ENCODE measurements at regions not wholly inside any gene's neighbourhood (a gene's known extent, or its start where the extent isn't known, plus 50 kb on each side); places are given as distances from the start of the nearest gene placed in this dataset.

DNA sequence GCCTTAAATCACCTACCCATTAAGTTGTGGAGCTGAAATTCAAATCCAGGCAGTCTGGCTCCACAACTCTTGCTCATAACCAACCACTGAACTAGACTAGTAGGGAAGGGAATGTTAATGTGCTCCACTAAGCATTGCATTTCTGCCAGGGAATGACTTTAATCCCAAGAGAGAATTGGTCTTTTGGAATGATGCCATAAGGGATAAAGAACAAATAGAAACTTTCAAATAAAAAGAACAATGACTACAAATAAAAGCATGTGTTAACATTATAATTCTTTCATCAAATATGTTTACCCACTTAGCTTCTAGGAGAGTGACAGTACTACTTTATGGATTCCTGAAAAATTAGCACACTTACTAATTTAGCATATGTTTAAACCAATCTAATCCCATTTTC lies 905.9 kb downstream of the CENPC start:
- H3K27me3 ChIP-seq (ENCODE audit: control insufficient read depth in 1 of 2, insufficient read depth in 2 of 2, low read length in 2 of 2) = no peaks in the 10 kb centered on the region
- no TSS peak for BruUV-seq (replicated peaks)
- ATAC-seq = no peak
- no peaks in the 10 kb centered on the region for H3K4me1 ChIP-seq (ENCODE audit: insufficient read depth, low read length)
- no peak for FAIRE-seq
- TF ChIP-seq HNF4A (CRISPR knock-in tag; IDR thresholded peaks at IDR 0.05) (no peak), PTBP1 (IDR thresholded peaks at IDR 0.05; ENCODE audit: low read depth, low read length, poor library complexity, severe bottlenecking) (no peak)
- no peaks in the 10 kb centered on the region for H3K79me2 ChIP-seq (ENCODE audit: insufficient read depth, low read length)
- H3K4me3 ChIP-seq (replicated peaks in 1 of 3; ENCODE audit: insufficient read depth in 1 of 3, low read depth in 2 of 3, low read length in 3 of 3) = no peak overlapping the region
- no peaks in the 10 kb centered on the region for H3K9me3 ChIP-seq (ENCODE audit: low read length)
- ChIA-PET POLR2A (no interaction called here), CTCF (ENCODE audit: low intra/inter-chr PET ratio, low total read pairs) (no interaction called here)
- no peak overlapping the region for H3K4me2 ChIP-seq (ENCODE audit: low read depth, low read length)
- in situ Hi-C loops (cut with HindIII; ENCODE audit: extremely low pct_ligation_motif_present, low pct_unique_long_range_greater_than_20kb) (no loop called here), intact Hi-C loops (cut with micrococcal nuclease; ENCODE audit: unreplicated experiment) (no loop called here)
- H3K27ac ChIP-seq (ENCODE audit: extremely low read length, insufficient read depth, low read length) = no peak overlapping the region
- H2AFZ ChIP-seq (ENCODE audit: low read length) = no peak overlapping the region
- H3K36me3 ChIP-seq (replicated peaks in 1 of 2; ENCODE audit: control insufficient read depth in 1 of 2, insufficient read depth in 2 of 2, low read length in 2 of 2) = no peaks in the 10 kb centered on the region
- H4K20me1 ChIP-seq (ENCODE audit: insufficient read depth, low read length) = no peaks in the 10 kb centered on the region
- DNase-seq (ENCODE audit: low spot score) = no peak
- no peak overlapping the region for H3K9ac ChIP-seq (ENCODE audit: insufficient read depth, low read depth, low read length)

DNA sequence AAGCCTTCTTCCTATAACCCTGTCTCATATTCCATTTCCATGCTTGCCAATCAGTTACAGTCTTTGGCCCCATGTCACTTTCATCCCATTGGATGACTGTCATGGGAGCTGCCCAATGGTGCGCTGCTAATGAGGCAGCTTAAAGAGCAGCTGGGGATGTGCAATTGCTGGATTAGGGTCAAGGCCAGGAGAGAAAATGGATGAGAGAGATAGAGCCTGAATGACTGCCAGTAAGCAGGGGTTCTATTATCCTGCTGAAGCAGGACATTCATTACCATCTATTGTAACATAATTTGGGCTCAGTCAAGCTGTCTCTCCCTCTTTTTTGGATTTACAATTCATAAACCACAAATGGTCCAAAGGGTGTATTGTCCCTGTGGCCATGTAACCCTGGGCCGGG lies 909.0 kb downstream of the CENPC start:
- no TSS peak for BruUV-seq (replicated peaks)
- Histone ChIP-seq H3K9ac (ENCODE audit: insufficient read depth, low read depth, low read length) (no peak overlapping the region), H2AFZ (ENCODE audit: low read length) (no peak overlapping the region), H3K4me1 (ENCODE audit: insufficient read depth, low read length) (no peaks in the 10 kb centered on the region), H3K27ac (ENCODE audit: extremely low read length, insufficient read depth, low read length) (no peak overlapping the region), H3K27me3 (ENCODE audit: control insufficient read depth in 1 of 2, insufficient read depth in 2 of 2, low read length in 2 of 2) (no peaks in the 10 kb centered on the region), H3K4me3 (replicated peaks in 1 of 3; ENCODE audit: insufficient read depth in 1 of 3, low read depth in 2 of 3, low read length in 3 of 3) (no peak overlapping the region), H3K36me3 (replicated peaks in 1 of 2; ENCODE audit: control insufficient read depth in 1 of 2, insufficient read depth in 2 of 2, low read length in 2 of 2) (no peaks in the 10 kb centered on the region), H3K9me3 (ENCODE audit: low read length) (no peaks in the 10 kb centered on the region), H3K79me2 (ENCODE audit: insufficient read depth, low read length) (no peaks in the 10 kb centered on the region), H3K4me2 (ENCODE audit: low read depth, low read length) (no peak overlapping the region), H4K20me1 (ENCODE audit: insufficient read depth, low read length) (no peaks in the 10 kb centered on the region)
- in situ Hi-C loops (cut with HindIII; ENCODE audit: extremely low pct_ligation_motif_present, low pct_unique_long_range_greater_than_20kb) (no loop called here), intact Hi-C loops (cut with micrococcal nuclease; ENCODE audit: unreplicated experiment) (no loop called here)
- DNase-seq (ENCODE audit: low spot score) = no peak
- ChIA-PET POLR2A (no interaction called here), CTCF (ENCODE audit: low intra/inter-chr PET ratio, low total read pairs) (no interaction called here)
- FAIRE-seq = no peak
- WGBS (ENCODE audit: low lambda C conversion rate) = 0% methylated on average over 2 of the region's 2 CpGs
- no peak for ATAC-seq
- TF ChIP-seq ZNF772 (CRISPR knock-in tag; IDR thresholded peaks at IDR 0.05) = no peak
- TF ChIP-seq HOXD1 (CRISPR knock-in tag; IDR thresholded peaks at IDR 0.05) = no peak
- TF ChIP-seq, protein P1, sequence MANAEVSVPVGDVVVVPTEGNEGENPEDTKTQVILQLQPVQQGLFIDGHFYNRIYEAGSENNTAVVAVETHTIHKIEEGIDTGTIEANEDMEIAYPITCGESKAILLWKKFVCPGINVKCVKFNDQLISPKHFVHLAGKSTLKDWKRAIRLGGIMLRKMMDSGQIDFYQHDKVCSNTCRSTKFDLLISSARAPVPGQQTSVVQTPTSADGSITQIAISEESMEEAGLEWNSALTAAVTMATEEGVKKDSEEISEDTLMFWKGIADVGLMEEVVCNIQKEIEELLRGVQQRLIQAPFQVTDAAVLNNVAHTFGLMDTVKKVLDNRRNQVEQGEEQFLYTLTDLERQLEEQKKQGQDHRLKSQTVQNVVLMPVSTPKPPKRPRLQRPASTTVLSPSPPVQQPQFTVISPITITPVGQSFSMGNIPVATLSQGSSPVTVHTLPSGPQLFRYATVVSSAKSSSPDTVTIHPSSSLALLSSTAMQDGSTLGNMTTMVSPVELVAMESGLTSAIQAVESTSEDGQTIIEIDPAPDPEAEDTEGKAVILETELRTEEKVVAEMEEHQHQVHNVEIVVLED (CRISPR knock-in tag; IDR thresholded peaks at IDR 0.05; ENCODE audit: borderline replicate concordance) = no peak
- TF ChIP-seq ZNF282 (IDR thresholded peaks at IDR 0.05; ENCODE audit: partially characterized antibody) = no peak
- TF ChIP-seq JUND (CRISPR knock-in tag; IDR thresholded peaks at IDR 0.05) = no peak
- no peak for TF ChIP-seq GATAD2A (CRISPR knock-in tag; IDR thresholded peaks at IDR 0.05)
- TF ChIP-seq, protein P2, sequence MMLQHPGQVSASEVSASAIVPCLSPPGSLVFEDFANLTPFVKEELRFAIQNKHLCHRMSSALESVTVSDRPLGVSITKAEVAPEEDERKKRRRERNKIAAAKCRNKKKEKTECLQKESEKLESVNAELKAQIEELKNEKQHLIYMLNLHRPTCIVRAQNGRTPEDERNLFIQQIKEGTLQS (CRISPR knock-in tag; IDR thresholded peaks at IDR 0.05) = no peak
- TF ChIP-seq, protein P3, sequence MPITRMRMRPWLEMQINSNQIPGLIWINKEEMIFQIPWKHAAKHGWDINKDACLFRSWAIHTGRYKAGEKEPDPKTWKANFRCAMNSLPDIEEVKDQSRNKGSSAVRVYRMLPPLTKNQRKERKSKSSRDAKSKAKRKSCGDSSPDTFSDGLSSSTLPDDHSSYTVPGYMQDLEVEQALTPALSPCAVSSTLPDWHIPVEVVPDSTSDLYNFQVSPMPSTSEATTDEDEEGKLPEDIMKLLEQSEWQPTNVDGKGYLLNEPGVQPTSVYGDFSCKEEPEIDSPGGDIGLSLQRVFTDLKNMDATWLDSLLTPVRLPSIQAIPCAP (CRISPR knock-in tag; IDR thresholded peaks at IDR 0.05; ENCODE audit: low read depth) = no peak
- no peak for TF ChIP-seq ZNF34 (CRISPR knock-in tag; IDR thresholded peaks at IDR 0.05; ENCODE audit: borderline replicate concordance)
- no peak for TF ChIP-seq HNF4G (IDR thresholded peaks at IDR 0.05; ENCODE audit: borderline replicate concordance, low read depth, low read length)
- no peak for TF ChIP-seq HNF4G (CRISPR knock-in tag; IDR thresholded peaks at IDR 0.05; ENCODE audit: borderline replicate concordance, low read depth)
- no peak for TF ChIP-seq ATF1 (CRISPR knock-in tag; IDR thresholded peaks at IDR 0.05)
- no peak for TF ChIP-seq AHR (CRISPR knock-in tag; IDR thresholded peaks at IDR 0.05)
- TF ChIP-seq ZBTB21 (CRISPR knock-in tag; IDR thresholded peaks at IDR 0.05) = no peak
- TF ChIP-seq TCF7L2 (IDR thresholded peaks at IDR 0.05; ENCODE audit: low read depth, low read length) = no peak
- TF ChIP-seq, protein P4, sequence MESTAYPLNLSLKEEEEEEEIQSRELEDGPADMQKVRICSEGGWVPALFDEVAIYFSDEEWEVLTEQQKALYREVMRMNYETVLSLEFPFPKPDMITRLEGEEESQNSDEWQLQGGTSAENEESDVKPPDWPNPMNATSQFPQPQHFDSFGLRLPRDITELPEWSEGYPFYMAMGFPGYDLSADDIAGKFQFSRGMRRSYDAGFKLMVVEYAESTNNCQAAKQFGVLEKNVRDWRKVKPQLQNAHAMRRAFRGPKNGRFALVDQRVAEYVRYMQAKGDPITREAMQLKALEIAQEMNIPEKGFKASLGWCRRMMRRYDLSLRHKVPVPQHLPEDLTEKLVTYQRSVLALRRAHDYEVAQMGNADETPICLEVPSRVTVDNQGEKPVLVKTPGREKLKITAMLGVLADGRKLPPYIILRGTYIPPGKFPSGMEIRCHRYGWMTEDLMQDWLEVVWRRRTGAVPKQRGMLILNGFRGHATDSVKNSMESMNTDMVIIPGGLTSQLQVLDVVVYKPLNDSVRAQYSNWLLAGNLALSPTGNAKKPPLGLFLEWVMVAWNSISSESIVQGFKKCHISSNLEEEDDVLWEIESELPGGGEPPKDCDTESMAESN (CRISPR knock-in tag; conservative IDR thresholded peaks at IDR 0.05) = no peak

Measured in HepG2 (cell line).